ENCODE measurements at regions not wholly inside any gene's neighbourhood (a gene's known extent, or its start where the extent isn't known, plus 50 kb on each side); places are given as distances from the start of the nearest gene placed in this dataset.
"Not testable (repeated sequence)": the region's sequence is repeated elsewhere in the genome, so short reads cannot be mapped to it uniquely, and the experiment has no call there.

DNA sequence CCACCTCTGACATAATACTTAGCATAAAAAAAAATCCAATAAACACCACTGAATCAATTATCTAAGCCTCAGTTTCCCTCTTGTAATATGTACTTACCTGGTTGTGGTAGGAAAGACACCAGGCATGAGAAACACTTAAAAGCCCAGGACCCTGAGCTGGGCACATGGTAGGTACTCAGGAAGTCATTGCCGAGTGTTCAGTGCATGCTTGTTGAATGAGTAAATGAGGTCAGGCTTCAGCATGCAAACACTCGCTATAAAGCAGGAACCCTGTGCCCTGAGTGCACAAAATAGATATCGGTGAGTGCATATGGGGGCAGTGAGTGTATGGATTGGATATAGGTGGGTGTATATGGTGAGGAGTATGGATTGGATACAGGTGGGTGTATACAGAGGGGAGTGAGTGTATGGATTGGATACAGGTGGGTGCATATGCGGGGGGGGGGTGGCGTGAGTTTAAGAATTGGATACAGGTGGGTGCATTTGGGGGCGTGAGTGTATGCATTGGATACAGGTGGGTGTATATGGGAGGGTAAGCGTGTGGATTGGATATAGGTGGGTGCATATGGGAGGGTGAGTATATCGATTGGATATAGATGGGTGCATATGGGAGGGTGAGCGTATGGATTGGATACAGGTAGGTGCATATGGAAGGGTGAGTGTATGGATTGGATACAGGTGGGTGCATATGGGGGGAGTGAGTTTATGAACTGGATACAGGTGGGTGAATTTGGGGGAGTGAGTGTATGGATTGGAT is 194.3 kb upstream of the MSX2 start:
- DNase-seq, result no peak

DNA sequence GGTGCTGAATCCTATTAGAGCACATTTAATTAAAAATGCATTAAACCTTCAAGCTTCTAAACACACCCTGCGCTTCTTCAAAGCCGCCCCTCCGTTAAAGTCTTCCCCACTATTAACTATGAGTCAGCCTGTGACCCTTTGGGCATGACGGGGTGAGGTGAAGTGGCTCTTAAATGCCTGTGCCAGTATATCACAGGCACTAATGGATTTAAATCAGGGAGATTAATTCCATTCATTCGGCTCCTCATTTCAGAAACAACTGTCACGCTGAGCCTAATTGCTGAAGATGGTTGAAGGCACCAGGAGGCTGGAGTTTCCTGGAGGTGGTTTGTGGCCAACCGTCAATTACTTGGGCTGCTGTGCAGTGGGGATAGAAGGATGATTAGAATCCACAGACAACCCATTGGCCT is 192.6 kb upstream of the MSX2 start:
- DNase-seq, result no peak

DNA sequence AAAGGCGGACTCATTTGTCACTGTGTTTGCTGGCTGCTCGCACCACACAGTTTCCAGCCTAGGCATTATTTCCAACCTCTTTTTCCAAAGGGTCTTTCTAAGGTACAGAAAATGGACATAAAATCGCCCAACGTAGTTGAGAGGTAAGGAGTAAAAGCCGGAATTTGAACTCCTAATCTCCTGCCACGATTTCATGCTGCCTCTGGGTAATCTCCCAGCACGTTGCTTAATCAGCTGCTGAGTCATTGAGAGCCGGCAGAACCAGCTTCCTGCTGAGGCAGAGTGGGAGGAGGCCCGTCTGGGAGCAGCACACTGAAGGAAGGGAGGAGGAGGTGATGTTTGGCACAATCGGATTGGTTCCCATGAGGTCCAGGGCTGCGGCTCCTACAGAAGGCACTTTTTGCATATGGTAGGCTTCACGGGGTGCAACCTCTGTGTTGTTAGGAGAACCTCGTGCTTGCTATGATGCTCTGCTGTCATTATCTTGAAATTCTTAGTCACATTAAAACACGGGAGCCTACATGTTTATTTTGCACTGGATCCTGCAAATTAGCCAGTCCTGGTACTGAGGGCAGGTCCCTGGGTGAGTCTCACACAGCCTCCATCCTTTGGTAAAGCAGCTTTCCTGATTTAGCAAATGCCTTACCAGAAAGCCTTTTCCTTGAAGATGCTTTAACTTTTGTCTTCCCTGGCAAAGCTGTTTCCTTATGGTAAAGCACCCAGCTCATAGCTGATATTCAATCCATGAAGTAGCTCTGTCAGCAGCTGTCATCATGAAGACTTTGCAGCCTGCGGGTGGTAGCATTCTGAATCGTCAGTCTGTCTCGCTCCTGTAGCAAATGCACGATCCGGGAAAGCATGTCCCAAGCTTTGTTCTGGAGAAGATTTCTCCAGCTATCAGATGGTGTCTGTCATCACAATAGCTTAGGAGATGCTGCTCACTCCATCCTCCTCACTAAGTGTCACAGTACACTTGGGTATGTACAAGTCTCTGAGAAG is 191.6 kb upstream of the MSX2 start:
- DNase-seq, result no peak

DNA sequence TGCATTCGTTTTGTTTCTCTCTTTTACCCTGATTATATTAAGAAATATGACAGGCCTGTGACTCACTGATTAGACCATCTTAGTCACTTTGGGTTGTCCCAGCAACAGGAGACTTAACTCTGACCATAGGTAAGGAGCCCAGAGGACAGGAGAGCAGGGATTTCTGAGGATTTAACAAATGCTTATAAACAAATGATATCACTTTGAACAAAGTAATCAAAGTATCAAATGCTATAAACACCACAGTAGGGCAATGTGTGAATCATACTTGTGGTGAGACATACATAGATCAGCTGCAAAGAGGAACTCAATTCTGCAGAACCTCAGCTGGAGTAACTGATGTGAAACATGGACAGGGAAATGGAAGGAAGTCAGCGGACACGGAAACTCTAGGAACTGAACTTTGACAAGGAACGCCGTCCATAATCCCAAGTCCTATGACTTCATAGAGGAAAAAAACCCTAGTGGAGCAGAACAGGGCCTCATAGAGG is 190.6 kb upstream of the MSX2 start:
- DNase-seq, result no peak

DNA sequence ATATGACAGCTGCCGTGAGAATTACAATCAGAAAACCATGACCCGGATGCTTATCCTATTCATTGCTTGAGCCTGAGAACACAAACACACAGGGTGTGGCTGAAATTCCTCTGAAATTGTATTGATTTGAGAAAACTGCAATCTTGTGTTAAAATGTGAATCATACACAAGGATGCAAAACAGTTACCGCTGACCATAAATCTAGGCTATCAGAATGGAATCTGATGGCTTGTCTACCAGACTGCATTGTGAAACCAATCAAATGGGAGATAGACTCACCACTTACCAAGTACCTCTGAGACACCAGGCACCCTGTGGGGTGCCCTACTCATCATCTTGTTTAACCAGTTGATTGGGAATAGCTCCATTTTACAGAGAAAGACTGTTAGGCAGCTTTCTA is 188.7 kb upstream of the MSX2 start:
- no peak for DNase-seq

DNA sequence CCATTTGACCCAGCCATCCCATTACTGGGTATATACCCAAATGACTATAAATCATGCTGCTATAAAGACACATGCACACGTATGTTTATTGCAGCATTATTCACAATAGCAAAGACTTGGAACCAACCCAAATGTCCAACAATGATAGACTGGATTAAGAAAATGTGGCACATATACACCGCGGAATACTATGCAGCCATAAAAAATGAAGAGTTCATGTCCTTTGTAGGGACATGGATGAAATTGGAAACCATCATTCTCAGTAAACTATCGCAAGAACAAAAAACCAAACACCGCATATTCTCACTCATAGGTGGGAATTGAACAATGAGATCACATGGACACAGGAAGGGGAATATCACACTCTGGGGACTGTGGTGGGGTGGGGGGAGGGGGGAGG is 184.6 kb upstream of the MSX2 start:
- not testable (repeated sequence) for DNase-seq

DNA sequence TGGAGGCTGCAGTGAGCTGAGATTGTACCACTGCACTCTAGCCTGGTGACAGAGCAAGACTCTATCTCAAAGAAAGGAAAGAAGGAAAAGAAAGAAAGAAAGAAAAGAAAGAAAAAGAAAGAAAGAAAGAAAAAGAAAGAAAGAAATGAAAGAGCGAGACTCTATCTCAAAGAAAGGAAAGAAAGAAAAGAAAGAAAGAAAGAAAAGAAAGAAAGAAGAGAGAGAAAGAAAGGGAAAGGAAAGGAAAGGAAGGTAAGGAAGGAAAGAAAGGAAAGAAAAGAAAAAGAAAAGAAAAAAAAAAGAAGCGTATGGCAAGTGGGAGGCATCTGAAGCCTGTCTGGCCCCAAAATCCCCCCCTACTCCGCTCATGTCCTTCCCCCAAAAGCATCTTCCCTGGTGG is 182.3 kb upstream of the MSX2 start:
- no peak for DNase-seq

DNA sequence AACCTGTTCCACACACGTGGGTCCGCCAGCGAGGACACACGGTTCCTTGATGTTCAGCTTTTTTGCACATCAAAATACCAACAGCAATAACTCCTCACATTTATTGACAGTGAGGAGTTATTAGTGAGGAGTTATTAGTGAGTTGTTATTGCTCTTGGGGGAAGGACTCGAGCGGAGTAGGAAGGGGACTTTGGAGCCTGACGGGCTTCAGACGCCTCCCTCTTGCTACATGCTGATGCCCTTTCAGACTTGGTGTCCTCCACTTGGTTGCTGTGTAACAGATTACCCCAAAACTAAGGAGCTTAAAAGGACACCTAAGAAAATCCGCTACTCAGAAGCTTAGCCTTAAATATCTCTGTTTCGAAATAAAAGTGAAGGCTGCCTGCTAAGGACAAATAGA is 181.9 kb upstream of the MSX2 start:
- DNase-seq, result no peak

DNA sequence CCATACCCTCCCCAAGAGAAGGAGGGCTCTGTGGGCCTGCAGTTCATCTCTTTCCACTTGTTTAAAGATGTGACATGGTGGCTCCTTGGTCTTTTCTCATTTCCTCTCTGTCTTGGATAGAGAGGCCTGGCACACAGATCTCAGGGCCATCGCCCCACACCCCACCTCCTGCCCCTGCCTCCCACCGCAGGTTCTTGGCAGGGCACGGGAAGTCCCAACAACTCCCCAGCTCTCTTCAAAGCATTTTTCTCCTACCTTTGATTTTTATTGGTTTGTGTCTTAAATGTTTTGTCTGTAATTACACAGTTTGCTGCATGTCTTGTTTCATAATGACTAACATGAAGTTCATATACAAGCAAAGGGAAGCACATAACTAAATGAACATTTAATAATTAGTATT is 178.5 kb upstream of the MSX2 start:
- no peak for DNase-seq

DNA sequence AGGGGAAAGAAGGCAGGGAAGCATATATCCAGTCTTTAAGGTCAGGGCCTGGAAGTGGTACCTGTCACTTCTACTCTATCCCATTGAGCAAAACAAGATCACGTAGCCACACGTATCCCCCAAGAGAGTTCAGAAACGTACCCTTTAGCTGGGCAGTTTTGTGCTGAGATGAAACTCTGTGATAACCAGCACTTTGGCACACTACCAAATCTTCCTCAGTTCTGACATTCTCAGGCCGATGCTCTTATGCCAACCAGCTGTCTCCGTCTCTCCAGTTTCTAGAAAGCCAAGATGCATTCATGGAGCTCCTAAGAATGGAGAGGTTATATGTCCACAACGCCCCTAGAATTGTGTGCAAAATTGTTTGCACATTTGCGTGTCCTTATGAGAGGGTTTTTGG is 176.6 kb upstream of the MSX2 start:
- no peak for DNase-seq

DNA sequence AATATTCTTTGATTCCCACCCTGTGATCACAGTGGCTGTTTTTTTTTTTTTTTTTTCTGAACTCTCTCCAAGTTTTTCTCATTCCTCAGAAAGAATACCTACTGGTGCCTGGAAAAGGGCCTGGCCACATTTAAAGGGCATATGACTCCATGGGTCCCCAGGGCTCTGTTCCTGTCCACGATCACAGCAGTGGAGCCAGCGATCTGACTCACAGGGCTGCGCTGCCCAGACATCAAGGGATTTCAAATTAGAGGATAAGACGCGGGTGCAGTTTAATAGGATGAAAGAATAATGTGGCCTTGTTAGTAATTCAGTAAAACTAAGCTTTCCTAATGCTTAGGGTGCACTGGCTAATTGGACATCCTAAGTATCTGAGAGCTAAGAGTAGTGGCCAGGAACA is 175.1 kb upstream of the MSX2 start:
- DNase-seq, result no peak

DNA sequence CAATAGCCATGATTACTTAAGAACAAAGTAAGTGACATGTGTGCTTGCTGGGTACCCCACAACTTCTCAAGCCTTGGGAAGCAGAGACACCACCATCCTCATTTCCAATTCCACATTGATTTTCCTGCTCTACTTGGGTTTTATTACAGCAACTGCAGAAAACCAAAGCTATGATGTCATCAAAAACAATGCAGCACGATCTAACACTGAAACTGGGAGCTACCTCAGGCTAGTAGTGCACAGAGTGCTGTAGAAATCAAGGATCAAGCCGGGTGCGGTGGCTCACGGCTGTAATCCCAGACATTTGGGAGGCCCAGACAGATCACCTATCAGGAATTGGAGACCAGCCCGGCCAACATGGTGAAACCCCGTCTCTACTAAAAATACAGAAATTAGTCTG is 174.4 kb upstream of the MSX2 start:
- DNase-seq, result no peak

DNA sequence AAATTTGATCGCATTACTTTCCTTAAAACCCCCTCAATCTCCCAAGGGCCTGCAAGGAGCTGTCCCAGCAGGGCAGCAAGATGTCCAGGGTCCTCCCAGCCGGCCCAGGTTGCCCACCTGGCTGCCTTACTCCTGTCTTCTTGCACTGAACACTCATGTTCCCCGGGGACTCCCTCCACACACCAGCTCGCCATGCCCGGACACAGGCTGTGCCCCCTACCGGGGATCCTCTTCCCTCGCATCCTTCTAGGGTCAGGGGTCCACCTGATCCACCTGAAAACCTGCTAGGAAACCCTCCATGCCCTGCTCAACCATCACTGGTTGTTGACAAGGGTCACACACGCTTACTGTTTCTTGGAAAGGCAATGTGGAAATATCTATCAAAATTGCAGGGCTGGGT is 172.0 kb upstream of the MSX2 start:
- no peak for DNase-seq

DNA sequence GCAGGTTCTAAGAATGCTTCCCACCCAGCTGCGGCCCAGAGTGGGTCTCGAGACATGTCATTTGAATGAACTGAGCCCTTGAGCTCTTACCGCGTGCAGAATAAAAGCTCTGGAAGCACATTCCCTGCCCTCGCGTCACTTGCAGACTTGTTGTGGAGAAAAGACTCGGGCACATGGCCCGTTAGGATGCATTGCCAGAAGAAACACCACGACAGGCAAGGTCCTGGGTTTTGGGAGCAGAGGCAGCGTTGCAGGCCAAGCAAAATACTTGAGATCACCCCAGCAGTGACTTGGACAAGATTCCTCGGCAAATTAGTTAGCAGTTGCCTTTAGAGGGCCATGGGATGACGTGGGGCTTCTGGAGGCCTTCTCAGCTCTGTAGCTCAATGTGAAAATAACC is 170.8 kb upstream of the MSX2 start:
- DNase-seq, result no peak

DNA sequence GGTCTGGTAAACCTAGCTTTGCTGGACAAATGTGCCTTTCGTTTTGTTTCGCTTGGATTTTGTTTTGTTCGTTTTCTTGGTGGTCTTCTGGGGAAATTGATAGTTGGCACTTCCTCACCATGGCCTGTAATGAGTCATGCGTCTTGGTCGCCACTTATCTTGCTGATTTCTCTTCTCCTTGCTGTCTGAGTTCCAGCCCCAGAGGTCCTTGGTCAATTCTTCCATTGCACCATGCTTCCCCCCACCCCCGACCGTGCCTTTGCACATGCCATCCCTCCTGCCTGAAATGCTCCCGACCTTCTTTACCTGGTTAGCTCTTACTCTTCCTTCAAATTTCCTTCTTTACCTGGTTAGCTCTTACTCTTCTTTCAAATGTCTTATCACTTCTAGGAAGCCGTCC is 168.7 kb upstream of the MSX2 start:
- no peak for DNase-seq

DNA sequence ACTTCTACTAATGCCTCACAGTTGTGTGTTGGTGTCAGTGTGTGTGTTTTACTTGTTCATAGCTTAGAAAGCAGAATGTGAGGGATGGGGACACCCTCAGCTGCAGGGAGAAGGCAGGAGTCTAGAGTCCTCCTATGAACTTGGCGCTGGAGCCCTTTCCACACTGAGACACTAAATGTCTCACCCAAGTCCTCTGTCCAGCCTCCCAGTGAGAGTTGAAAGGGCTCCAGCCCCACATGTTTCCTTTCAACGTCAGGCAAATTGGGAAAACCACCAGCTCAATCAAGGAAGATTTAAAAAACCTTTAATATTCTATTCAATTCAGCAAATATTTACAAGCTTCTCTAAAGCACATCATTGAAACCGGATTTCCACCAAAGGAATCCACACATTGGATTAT is 167.6 kb upstream of the MSX2 start:
- no peak for DNase-seq

DNA sequence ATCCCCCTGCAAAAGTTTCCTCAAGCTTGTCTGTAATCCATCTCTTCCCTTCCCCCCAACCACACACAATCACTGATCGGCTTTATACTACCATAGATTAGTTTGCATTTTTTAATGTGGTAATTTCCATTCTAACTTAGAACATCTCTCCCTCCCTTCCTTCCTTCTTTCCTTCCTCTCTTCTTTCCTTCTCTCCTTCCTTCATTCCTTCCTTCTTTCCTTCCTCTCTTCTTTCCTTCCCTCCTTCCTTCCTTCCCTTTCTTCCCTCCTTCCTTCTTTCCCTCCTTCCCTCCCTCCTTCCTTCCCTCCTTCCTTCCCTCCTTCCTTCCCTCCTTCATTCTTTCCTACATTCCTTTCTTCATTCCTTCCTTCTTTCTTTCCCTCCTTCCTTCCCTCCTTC is 166.2 kb upstream of the MSX2 start:
- no peak for DNase-seq

DNA sequence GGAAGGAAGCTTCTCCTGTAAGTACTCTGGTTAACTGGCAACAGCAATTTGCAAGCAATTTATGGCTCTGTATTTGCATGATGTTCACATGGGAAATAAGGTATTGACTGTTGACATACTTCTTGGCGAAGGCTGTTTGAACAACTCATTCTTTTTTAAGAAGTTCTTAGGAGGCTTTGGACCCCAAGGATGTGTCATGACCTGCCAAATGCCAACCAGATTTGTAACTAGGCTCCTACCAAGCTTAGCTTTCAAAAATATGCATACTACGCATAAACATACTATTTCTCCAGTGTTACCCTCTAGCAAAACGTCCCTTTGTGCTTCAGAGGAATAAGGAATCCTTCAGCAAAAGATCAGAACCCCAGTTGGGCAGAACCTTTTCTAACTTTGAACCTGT is 165.2 kb upstream of the MSX2 start:
- no peak for DNase-seq

DNA sequence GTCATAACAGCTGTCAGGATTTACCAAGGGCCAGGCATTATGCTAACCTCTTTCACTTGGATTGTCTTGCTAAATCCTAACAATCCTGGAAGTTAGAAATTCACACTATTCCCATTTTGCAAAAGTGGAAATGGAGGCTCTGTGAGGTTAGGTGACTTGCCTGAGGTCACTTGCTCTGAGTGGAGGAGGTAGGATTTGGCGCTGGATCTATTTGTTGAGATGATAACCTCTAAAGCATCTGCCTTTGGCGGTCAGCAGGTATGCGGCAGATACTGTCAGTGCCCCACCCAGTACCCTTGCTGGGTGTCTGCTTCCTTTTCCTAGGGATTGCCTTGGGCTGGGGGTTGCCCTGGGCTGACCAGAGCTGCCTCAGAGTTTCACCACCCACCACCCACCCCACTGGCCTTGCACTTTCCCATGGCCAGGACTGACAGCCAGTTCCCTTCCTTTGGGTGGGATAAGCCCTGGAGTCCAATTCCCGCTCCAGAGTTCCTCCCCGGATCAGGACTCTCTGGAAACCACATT is 164.8 kb upstream of the MSX2 start:
- DNase-seq, result no peak

DNA sequence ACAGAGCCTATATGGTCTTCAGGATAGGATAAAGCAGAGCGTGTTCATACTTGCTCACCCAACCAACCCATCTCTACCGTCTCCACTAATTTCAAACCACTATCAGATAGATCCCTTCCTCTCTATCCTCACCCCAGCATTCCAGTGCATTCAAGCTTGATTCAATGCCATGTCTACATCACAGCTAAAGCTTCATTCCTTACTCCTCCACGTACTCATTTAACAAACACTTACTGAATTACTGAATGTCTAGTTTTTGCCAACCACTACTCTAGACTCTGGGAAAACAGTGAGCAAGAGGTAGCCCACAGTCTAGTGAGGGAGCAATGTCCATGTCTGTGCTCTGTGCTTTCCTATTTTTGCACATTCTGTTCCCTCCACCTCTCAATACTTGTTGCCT is 163.5 kb upstream of the MSX2 start:
- DNase-seq, result no peak

DNA sequence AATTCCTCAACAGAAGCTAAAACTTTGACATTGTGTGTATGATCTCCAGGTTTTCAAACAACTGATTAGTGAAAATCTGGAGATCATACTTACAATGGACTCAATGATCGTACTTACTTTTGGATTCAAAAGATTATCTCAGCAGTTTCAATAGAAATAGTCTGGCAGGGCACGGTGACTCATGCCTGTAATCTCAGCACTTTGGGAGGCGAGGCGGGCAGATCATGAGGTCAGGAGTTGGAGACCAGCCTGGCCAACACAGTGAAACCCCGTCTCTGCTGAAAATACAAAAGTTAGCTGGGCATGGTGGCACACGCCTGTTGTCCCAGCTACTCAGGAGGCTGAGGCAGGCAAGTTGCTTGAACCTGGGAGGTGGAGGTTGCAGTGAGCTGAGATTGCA is 161.3 kb upstream of the MSX2 start:
- not testable (repeated sequence) for DNase-seq

DNA sequence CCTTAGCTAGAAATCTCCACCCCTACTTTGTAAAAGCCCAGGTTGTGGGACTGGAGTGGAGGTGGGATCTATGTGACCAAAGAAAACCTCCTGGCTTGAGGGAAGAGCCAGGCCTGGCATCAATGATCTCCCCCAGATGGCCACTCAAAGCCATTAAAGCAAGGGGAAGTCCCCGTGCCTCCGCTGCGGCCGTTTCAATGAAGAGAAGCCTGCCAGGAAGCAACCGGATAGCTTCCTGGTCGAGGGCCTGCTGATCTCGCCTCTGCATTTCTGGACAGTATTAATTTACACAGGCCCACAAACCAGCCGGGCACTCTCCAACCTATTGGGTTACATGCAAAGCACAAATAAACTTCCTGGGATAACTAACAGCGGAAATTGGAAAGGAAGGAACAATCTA is 160.5 kb upstream of the MSX2 start:
- DNase-seq, result no peak

DNA sequence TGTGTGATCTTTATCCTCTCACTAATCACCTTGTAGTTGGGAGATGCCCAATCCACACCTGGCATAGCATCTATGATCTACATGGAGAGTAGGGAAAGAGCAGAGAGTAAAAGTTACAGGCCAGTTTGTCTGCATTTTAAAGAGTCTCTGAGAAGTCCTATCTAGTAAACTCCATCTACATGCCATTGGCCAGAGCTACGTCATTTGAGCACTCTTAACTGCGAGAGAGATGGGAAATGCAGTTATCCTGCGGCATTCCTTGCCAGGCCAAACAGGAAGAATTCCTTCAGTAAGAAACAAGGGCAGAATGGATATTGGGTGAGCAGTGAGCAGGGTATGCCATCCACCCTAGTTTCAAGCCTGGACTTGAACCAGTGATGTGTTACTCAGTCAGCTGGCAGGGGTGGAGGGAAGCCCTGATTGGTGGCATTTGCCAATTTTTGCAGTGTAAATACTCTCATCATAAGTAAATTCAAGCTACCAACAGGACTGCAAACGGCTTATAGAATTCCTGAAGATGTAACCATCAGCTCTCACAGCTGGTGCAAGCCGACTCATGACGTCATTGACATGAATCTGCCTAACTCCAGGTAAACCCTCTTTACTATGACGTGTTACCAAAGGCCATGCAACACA is 156.8 kb upstream of the MSX2 start:
- DNase-seq, result no peak

Data from NCI-H1092 (cell line).